ENCODE measurements at regions not wholly inside any gene's neighbourhood (a gene's known extent, or its start where the extent isn't known, plus 50 kb on each side); places are given as distances from the start of the nearest gene placed in this dataset.

DNA sequence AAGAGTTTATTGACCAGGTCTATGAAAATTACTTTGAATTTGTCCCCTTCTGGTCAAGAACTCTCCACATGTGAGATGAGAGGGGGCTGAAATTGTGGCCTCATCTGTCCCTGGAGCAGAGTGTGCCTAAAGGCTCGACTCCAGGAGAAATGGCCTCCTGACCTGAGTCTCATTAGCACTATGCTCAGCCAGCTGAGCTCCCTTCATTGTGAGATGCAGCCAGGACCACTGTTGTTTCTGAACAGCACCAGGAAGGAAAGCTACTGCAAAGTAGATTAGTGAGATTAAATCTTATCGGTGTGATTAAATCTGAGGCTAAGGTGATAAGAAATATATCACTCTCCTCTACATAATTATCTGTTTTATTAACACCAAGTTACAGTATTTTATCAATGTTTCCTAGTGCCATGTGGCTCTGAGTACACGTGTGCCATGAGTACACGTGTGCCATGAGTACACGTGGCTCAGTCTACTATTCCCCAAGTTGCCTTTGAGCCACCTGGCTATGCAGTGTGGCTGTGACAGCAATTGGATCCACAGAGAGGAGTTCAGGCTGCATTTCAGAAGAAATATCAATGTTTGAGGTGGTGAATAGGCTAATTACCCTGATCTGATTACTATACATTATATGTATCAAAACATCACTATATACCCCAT lies 126.9 kb downstream of the IPMK start:
- no peak for DNase-seq

DNA sequence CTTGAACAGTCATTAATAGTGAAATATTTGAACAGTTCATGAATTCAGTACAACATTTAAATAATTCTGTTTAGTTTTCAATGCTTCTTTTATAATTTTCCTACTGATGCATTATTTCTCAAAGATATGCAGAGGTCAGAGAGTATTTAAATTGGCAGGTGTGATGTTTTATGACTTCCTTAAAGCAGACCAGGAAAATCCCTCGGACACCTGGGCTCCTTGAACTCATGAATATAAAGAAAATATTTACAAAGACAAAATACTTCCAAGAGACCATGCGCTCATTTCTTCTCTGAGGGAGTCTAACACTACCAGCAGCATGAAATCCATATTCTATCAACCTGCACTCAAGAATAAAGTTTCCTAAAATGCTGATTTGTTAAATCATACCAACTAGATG lies 127.6 kb downstream of the IPMK start:
- no peak for DNase-seq

DNA sequence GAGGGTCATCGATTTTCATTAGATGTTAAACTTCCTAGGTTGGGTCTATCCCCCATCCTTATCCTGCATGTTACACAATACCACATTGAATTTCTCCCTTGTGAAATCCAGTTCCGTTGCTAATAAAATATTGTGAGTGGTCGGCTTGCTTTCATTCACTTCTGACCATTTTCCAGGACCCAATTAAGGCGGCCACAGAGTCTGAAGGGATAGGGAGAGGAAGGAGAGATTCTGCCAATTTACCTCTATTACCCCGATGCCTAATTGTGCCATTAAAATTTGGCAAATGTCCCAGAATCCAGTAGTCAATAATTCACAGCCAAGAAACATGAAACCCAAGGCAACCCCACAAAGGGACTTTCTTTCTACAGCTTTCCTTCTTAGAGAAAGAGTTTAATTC lies 129.9 kb downstream of the IPMK start:
- peak; percentile 87 for DNase-seq

DNA sequence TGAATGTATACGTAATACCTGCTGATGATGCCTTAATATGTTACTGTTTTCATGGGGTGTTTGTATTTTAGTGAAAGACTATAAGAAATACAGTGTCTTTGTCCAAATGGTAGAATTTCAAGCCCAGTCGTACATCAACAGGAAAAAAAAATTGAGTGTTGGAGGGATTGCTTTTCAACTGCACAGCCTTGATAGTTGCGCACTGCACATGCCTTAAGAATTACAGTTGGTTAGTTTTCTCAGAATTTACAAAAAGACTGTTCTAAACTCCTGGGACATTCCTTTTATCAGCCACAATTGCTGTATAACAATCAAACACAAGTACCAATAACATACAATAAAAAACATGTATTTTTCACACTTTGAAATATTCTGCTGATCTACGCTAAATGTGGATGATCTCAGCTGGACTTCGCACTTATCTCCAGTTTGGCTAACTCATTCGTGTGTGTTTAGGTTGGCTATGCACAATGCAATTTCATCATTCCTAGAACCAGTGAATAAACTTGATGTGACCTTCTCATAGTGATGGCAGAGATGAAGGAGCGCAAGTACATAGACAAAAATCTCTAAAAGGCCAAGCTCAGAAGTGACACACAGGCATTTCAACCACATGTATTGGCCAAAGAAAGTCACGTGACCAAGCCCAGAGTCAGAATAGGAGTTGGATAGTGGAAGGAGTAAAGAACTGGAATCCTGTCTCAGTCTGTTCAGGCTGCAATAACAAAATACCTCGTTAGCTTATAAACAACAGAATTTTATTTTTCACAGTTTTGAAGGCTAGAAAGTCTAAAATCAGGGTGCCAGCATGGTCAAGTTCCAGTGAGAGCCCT lies 152.3 kb downstream of the IPMK start:
- DNase-seq: no peak

DNA sequence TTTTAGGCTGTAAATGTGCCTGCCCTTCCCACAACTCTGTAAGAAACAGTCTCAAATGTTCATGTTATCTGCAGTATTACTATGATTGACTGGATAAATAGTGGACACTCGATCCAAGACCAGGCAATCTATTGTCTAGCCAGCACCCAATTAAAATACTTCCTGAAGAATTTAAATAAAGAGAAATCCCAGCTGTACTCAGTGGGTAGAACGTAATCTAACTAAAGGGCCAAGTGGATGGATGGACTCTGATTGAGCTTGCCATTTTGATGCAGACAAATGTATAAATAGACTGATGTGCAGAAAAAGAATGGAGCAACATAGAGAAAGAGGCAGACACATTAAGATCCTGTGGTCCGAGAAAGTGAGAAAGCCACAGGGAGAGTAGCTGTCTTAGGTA lies 158.0 kb downstream of the IPMK start:
- no peak for DNase-seq

DNA sequence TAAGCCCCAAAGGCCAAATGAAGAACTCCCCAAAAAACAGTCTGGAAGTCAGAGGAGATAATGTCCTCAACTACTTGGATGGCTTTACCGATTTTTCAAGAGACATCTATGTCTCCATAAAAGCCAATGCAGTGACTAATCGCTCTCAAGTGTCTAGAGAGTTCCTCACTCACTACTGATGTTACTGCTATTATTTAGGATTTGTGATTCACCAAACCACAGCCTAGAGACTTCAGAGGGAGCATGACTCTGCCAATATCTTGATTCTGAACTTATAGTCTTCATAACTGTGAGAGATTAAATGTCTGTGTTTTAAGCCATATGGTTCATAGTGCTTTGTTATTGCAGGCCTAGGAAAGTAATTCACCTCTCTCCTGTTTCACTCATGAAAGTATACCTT lies 160.2 kb downstream of the IPMK start:
- DNase-seq: no peak

DNA sequence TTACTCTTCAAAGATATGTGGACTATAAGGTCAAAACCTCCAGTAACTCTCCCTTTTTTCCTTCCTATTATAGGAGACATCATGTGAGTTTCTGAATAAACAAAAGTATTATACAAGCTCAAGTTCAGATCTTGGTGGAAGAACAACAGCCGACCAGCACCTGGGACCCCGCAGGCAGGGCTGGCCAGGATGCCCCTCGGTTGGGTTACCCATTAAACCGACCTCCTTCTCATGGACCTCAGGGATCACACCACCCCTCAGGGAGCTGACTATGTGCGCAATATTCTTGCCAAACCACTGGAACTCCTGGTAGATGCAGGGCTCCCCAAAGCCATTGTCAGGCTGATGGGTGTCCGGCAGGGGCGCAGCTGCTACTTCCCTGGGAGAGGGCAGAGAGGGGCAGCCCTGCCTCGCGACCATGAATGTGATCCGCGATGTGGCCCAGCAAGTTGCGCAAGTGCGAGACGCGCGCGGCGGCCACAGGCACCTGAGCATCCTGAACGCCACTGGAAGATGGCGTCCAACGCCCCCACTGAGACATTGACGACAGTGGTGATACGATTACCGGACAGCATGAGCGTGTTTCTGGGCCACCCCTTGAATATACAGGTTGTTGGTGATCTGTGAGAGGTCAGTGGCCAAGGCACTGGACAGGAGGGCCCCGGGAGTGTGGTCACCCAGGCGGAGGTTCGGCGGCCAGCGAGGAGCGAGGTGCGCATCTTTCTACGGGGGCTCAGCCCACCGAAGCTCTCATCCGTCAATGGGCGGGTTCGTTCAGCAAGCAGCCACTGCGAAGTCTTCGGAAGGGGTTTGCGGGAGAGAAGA lies 161.3 kb downstream of the IPMK start:
- no peak for DNase-seq

DNA sequence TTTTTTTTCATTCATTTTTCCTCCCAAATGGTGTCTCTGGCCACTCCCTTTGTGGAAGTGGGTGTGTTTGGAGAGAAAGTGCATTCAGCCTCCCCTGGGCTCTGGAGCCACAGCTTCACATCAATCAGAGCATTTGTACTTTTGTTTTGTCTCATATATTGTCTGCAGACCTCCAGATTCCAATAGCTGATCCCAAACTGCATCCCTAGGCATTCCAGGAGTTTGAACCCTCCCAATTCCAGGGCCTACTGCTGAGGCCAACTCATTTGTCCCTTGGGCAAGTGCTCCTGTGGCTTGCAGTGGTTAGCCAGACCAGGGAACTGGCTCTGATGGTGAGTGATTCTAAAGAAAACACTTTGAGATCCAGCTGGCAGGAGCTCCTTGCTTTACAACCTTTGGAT lies 163.3 kb downstream of the IPMK start:
- no peak for DNase-seq

DNA sequence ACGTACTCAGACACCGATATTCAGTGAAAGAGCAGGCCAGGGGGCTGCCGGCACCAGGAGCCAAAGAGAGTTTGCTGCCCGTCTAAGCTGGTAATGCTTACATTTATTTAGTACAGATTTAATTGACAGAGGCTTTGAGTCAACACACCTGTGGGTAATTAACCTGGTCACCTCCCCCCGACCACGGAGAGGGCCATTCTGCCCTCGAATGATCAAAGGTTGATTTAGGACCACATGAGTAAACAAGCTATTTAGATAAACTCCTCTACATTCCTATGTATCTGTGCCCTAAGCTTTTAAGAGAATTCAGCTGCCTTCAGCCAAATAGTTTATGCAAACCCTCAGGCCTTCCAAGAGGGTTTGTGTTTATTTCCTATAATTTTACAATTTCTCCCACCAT lies 164.8 kb downstream of the IPMK start:
- no peak for DNase-seq

DNA sequence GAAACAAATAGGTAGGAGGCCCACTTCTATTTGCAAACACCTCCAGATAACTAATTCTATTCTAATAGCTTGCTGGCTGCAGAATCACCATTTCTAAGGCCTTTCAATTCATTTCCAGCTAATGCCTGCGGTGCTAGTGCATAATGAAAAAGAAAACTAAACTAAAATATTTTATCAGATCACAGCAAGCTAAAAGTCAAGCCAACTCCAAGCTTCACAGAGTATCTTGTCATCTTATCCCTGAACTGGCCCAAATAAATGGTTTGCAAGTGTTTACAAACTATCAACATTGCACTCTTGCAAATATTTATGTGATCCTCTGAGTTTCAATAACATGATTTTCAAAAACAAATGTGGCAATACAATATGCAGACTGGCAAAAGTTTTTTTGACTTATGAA lies 166.0 kb downstream of the IPMK start:
- no peak for DNase-seq

DNA sequence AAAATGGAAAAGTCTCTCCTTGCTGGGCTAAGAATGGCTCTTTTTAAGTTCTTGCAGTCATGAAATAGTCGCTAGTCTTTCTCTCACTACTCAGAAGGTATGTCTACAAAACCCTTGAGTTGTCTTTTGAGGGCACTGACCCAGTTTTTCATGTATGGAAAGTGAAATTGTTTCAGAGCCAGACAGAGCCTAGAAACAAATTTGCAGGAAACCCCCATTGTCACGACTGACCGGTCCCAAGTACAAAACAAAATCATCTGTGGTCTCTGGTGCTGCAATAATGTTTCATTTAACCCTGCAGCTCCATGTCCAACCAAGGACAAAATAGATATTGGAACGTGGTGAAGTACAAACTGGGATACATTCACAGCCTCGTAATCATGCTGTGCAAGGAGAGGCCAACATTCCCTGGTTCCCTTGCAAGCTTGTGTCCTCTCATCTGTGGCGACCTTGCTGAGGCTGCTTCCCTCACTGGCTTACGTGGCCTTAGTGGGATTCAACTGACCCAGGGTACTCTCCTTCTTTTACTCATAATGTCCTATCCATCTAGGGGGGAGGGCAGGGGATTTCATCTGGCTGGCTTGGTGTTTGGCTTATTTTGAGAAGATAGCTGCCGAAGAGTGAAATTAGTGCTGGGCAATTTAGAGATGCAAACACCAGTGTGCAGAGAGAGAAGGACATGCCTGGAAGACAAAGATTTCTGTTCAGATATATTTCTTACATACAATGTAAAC lies 172.5 kb downstream of the IPMK start:
- DNase-seq: no peak

DNA sequence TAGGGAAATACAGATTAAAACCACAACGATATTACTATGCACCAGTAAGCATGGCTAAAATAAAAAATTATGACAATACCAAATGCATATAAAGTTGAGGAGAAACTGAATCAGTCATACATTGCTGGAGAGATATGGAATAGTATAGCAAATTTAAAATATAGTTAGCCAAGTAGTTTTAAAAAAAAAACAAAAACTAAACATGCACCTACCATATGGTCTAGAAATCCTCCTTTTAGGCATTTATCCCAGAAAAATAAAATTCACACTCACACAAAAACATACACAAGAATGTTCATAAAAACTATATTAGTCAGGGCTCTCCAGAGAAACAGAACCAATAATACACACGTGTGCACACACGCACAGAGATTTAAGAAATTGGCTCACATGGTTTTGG lies 175.8 kb downstream of the IPMK start:
- DNase-seq: no peak

DNA sequence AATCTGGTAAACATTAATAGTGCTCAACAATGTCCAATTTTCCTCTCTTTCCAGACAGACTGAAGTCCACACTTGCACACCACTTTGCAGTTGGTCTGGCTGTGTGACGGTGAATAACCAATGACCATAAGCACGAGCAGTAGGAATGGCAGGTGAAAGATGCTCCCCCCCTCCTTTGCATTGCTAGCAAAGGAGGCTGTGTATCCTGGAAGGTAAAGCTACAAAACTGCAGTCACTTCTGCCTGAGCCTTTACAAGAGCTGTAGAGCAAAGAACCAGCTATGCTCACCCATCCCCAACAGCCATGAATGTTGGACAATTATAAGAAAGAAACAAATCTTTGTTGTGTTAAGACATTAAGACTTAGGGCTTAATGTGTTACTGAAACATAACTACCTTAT lies 178.0 kb downstream of the IPMK start:
- no peak for DNase-seq

DNA sequence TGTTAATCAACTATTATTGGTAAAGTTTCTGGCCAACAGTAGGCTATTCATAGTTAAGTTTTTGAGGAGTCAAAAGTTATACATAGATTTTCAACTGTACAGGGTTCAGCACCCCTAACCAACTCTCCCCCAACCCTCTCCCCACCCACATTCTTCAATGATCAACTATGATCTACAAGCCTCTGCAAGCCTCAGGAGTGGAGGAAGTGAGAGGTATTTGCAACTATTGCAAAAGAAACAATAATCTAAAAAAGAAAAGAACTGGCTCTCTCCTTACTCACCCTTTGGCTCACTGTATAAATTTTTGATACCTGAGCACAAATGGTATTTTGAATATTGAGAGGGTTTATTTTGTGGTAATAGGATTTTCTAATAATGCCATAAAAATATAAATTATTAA lies 179.8 kb downstream of the IPMK start:
- DNase-seq: no peak

DNA sequence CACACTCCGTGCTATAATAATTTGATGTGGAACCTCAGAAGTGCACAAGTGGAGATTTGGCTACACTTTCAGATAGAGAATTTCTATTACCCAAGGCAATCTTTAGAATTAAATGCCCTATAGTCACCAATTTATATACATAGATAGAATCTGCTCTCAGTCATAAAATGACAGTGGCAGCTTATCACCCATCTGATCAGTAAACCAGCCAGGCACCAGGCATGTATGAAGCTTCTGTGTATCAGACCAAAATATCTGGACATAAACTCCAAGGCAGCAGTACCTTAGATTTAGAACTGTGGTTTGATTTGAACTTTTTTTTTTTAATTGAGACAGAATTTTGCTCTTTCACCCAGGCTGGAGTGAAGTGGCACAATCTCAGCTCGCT lies 180.9 kb downstream of the IPMK start:
- DNase-seq: no peak

DNA sequence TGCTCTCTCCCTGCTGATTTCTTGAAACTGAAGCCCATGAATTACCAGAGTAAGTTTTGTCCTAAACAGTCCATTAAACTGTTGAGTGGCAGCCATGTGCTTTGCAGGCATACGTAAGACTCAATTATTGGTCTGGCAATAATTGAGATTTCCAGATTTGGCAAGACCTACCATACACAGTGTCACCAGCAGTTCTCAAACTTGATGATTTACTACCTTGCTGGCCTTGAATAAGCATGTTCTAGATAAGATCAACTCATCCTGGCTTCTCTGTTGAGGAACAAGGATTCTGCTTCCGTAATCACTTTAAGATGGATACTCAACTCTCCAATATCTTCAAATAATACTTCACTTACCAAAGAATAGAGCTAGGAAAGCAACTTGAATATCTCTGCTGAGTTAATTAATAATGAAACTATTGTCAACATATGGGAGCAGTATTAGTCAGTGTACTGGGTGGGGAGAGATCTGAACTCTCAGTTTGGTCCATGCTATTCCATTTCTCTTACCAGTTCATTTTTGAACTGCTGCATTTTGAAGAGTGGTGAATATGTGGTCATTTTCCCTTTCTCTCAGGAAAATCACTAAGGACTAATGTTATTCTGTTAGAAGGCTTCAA lies 181.4 kb downstream of the IPMK start:
- peak; percentile 7 for DNase-seq

DNA sequence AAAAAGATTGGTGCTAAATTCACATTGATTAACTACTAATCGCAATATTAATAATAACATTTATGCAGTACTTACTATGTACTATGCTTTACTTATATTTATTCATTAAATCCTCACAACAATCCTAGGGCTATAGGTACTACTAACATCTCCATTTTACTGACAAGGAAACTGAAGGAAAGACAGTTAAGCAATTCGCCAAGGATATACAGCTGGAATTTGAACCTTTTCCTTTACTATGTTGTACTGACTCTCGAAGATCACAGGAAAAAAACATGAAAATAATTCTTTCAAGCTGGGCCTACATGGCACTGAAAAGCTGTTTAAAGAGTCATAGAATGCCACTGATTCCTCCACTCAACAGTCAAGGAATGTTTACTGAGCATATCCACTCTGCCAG lies 185.4 kb downstream of the IPMK start:
- no peak for DNase-seq

DNA sequence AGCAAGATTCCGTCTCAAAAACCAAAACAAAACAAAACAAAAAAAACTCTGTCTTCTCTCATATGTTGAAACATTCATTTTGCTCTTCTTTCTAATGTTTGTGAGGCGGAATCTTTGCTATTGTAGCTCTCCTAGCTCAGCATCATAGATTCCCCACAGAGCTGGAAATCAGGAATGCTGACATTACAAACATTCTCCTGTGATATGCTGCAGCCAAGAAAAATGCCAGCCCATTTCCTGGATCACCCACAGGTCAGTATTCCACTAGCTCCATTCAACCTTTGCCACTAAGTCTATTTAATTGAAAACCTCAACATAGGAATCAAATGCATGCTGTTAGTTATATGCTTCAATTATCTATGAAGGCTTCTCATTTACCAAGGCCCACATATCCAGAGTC lies 186.3 kb downstream of the IPMK start:
- no peak for DNase-seq

DNA sequence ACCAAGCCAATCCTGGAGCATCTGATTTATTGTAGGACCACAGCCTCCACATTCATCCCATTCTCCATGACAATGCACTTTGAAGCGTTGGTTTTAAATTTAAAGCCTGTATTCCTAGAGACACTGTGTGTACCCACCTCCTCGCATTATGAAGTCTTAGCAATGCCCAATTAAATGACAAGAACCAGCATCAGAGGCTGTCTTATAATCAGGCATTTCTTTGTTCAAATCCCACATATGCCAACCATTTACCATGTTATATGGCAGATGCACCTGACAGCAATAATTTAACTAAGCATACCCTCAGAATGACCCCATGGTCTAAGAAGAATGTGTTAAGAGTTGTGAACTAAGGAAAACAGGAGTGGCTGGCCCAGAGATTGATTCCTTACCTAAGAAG lies 188.2 kb downstream of the IPMK start:
- DNase-seq: no peak

DNA sequence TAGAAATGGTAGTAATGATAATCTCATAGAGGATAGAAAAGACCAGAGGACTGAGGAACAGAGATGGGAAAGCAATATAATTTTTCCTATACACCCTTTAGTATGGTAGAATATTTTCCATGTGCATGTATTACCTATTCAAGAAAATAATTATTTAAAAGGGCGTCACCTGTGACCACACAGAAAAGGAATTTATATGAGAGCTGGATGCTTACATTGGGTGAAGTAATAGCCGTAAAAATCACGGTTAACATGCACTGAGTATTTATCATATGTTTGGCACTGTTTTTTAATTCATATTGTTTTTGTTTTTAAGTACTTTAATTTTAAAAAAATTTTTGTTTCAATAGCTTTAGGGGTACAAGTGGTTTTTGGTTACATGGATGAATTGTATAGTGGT lies 195.1 kb downstream of the IPMK start:
- DNase-seq: no peak

DNA sequence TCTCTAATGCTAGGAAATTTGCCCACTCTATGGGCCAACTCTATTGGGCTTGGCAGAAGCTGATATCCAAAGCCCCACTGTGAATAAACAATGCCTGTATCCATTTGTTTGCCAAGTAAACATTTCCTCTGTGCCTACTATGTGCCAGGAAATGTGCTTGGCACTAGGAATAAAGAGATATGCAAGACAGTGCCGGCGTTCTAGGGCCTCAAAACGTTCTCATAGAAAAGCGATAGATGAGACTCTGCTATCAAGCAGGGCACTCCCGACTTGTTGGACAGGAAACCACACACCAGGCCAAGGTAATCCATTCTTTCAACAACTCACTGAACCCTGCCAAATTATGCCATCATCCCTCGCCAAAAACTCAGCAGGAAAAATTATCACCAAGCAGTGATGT lies 196.7 kb downstream of the IPMK start:
- DNase-seq: no peak

DNA sequence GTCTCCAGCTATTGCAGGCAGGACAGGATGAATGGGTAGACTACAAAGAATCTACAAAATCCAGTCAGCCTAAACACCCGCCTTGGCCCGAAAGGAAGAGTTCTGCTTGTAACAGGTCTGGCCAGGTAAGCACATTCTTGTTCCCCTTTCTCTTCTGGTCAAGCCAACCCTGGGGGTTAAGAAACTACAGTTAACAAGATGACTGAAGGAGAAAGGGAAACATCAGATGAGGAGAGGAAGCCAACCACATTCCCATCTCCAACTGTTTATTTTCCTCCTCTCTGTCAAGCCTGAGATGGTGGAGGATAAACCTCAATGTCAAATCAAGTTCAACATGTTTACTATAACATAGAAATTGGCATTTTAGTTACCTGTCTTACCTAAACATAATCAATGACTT lies 198.9 kb downstream of the IPMK start:
- no peak for DNase-seq

DNA sequence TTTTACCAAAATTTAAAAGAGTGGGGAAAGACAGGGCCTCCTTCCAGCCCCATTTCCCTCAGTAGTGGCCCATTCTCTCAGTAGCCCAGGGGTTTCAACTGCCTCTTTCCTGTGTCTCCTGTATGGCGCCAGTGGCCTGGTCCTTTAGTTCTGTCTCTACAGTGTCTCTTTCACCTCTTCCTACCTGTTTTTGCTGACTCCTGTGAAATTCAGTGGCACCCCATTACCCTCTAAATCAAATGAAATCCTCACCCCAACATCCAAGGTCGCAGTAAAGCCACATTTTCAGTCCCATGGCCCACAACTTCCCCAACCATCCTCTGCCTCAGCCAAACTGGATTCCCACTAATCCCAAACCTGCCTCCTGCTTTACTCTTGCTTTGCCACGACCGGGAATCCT lies 200.7 kb downstream of the IPMK start:
- DNase-seq: no peak

All from DMS79 treated with DMSO at 0.1 percent for 48 hours (cell line).